HG03460 (cell line): ENCODE measurements at regions not wholly inside any gene's neighbourhood (a gene's known extent, or its start where the extent isn't known, plus 50 kb on each side); places are given as distances from the start of the nearest gene placed in this dataset.

Experiments used
- ATAC-seq: cut with Tn5 transposase; IDR thresholded peaks from one replicate; pipeline ENCODE4 v1.9.1; 2021; ENCODE audit not compliant: unreplicated experiment

- no peak for ATAC-seq
Observed at GRCh38 chr3:24830230-24831152, 335.8 kb upstream of the THRB start.

DNA sequence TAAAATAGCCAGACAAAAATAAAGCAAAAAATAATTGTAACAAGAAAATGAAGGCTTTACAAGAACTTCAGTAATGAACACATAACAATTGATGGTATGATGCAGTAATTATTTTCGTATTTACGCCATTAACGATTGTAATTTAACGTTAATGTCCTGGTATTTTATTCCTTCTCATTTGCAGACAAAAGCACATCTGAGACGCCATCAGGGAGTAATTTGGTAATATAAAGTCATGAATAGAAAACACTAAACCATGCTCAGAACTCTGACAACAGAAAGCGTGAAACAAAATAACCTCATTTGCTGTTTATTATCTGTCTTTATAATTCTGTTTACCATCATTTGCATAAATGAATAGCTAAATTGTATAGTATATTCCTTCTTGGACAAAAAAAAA lies 336.6 kb upstream of the THRB start:
- ATAC-seq: no peak

- ATAC-seq: no peak
Observed at GRCh38 chr3:24832891-24833290, 338.2 kb upstream of the THRB start.

DNA sequence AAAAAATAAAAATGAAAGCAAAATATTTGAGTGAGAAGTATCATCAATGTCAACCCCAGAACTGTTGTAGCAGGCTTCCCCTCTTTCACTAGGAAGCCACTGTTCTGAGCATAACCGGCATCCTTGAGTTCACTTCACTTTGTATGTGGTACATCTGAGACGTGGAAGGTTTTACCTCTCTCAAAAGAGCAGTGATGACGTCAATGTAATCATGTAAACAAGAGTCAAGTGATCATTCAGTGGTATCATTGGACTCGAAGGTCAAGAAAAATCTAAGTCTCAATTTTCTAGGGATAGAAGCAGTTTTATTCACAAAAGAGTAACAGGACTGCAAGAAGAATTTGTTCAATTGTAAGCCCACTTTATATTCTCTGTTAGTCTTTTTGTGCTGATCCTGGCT lies 339.8 kb upstream of the THRB start:
- no peak for ATAC-seq

DNA sequence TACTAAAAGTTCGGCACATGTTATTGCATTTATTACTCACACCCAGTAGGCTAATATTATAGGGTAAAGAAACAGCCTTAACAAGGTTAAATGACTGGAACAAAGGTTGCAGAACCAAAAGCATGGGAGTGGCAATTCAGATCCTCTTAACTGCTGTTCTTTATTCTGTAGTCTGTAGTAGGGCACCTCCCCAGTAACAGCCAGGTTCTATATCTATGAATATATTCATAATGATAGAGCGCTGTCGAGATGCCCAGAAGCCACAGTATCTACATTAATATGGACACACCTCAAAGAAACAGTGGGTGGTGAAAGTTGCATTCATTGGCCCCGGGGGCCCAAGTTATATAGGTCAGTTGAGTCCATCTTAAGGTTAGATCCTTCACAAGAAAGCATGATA lies 340.9 kb upstream of the THRB start:
- no peak for ATAC-seq

DNA sequence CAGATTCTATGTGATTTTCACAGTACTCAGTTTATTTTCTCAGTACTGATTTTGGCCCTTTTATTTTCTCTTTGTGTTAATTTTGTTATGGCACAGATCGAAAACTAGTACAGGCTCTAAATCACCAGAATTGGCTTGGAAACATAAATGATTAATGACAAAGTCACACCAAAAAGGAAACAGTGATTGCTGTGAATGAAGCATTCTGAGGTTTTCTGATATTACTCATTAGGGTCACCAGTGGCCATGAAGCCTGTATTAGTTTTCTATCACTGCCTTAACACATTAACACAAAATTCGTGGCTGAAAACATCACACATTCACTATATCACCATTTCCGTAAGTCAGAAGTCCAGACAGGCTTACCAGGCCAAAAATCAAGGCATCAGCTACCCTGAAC lies 343.0 kb upstream of the THRB start:
- ATAC-seq: no peak

DNA sequence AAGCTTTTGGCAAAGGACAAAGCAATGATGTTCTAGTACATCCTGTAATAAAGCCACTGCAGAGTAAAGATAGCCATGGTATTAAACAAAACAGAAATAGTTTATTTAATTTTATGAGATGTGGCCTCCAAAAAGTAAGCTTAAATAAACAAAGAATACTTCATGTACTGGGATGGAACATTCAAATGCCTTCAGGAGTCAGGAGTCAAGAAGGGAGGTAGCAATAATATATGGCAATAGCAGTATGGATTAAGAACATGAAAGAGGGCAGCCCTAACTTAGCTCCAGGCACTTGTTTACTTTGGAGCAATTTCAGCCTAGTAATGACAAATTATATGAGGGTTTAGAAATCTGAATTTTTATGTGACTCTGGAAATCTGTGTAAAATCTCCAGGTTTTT lies 343.9 kb upstream of the THRB start:
- ATAC-seq: no peak

DNA sequence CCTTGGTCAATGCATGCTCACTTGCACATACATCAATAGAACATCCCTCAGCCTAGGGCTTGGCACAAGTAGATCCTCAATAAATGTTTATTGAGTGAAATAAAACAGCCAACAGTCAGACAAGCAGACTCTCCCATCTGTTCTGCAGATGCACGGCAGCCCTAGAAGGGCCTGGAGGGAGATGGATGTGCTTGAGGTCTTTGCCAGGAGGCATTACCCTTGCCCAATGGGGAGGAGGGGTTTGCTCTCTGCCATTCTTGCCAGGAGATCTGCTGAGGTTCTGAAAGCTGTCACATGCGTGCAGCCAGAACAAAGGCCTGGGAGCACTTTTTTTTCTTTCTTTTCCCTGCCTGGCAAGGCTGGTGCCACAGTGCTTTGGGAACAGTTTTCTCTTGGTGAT lies 349.3 kb upstream of the THRB start:
- ATAC-seq: no peak

GRCh38 chr3:24845524-24846155 lies 351.0 kb upstream of the THRB start:
- ATAC-seq: no peak

DNA sequence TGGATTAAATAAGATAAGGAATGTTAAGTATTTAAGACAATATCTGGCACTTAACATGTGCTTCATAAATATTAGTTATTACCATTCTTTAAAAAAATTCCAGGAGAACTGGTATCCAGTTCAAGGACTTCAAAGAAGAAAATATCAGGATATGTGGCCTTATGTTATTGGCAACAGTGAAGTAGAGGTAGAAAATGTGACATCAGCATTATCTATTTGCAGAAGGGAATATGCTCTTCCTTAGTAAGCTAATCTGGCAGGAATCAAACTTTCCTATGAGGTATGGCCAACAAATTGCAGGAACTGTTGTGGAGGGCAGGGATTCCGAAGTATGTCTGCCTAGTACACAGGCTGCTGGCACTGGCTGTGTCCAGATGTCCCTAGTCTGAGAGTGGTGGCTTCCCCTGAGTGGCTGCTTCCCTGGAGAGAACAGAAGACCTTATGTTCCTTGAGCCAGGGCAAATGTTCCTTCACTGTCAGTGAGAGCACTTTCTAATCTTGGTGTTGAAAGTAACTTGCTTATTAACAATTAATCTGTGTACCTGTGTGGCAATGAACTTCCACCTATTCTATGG lies 351.7 kb upstream of the THRB start:
- ATAC-seq: no peak

- ATAC-seq: no peak
Observed at GRCh38 chr3:24850245-24850644, 355.6 kb upstream of the THRB start.

DNA sequence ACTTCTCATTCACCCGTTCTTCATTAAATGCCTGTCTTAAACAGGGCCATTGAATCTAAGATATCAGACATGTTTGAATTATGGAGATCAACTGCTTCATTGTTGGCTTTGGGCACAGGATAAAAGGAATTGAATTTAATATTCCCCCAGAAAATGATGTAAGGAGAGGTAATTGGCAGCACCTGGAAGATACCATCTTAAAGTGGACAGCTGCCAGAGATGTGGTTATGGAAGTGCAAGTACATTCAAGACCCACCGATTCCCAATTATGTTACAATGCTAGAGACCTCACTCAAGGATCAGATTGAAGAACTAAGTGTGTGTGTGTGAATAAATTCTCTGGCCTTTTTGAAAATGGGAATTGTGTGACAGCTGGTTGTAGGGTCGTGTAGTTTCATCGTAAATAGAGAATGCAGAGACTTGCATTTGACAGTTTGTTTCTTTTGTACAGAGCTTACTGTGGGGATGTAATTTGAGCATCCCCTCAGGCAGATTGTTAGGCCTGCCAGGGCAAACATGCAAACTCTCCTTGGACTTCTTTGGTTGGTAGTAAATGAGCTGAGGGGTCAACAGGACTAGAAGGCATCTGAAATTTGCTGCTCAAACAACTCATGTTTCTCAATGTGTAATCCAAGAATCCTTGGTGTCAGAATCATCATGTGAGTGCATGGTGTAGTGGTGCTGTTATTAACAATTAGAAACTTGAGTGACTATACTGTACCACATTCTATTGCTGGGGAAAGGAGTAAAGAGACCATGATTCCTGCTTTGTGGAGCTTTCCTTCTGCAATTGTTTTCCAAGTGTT lies 359.2 kb upstream of the THRB start:
- ATAC-seq: no peak

DNA sequence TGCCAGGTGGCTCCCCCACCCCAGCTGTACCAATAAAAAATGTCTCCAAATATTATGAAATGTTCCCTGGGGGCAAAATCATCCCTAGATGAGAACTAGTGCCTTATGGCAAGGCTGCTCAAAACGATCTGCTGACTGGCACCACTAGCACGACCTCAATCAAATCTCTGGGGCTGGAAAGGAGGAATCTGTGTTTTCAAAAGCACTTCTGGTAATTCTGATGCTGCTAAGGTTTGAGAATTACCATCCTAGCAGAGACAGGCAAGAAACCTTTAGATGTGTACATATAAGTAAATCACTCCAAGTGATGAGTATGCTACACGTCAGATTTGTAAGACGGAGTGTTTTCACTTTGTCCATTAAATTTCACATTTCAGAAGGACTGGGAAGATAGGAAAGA lies 360.1 kb upstream of the THRB start:
- ATAC-seq: no peak

GRCh38 chr3:24857945-24858344 lies 363.3 kb upstream of the THRB start:
- no peak for ATAC-seq

- no peak for ATAC-seq
Observed at GRCh38 chr3:24863215-24863614, 368.6 kb upstream of the THRB start.

DNA sequence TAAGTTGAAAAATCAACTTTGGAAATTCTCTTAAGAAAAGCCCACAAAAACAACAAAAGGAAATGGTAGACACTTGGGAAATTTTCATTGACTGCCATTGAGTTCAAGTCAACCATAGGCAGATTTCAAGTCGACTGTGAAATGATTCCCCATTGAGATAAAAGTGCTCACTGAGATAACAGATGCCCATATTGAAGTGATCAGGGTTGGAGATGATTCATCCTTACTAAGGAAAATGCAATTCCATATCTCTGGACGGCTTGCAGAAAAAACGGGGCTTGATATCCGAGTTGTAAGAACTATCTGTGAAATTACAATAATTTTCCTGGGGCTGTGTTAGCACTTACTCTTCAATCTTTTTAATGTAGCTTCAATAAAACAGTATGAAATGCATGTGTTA lies 373.1 kb upstream of the THRB start:
- no peak for ATAC-seq

DNA sequence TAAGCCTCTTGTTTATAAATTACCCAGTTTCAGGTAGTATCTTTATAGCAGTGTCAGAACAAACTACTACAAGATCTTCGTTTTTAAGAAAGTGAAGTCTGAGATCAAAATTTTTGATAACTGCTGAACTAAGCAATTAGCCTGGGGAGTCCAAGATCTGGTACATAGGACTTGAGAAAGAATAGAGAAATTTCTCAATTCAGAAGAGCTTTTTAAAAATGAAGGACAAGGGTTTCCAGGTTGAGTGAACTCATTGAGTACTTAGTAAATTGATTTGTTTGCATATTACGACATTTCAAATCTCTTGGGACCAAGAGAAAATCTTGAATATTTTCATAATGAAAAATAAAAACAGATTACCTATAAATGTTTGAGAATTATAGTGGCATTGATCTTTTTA lies 386.6 kb upstream of the THRB start:
- no peak for ATAC-seq

DNA sequence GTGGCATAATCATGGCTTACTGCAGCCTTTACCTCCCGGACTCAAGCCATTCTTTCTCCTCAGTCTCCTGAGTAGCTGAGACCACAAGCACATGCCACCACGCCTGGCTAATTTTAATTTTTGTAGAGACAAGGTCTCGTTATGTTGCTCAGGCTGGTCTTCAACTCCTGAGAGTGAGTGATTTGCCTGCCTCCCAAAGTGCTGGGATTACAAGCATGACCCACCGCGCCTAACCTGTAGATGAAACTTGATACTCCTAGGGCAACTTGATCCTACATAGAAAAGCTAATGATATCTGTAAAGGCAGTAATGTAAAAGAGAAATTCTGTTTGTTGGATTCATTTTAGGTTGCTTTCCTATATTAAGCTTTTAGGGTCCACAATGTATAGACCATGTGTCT lies 391.9 kb upstream of the THRB start:
- ATAC-seq: no peak

- no peak for ATAC-seq
Observed at GRCh38 chr3:24890012-24890411, 395.4 kb upstream of the THRB start.

DNA sequence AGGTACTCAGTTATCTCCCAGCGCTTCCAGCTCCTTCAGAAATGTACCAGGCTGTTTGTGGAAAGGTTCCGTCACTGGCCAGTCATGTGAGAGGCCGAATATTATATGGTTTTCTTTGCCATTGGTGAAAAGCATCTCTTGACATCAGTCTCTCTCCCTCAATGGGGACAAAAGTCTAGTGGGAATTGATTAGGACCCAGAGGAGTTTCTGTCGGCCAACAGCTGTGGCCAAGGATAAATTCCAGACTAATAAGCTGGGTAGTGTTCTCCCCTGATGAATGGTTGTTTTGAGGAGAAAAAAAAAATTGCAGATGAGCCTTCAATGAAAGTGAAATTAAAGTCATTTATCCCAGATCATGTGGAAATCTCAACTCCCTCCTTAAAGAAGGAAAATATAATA lies 404.7 kb upstream of the THRB start:
- ATAC-seq: no peak

DNA sequence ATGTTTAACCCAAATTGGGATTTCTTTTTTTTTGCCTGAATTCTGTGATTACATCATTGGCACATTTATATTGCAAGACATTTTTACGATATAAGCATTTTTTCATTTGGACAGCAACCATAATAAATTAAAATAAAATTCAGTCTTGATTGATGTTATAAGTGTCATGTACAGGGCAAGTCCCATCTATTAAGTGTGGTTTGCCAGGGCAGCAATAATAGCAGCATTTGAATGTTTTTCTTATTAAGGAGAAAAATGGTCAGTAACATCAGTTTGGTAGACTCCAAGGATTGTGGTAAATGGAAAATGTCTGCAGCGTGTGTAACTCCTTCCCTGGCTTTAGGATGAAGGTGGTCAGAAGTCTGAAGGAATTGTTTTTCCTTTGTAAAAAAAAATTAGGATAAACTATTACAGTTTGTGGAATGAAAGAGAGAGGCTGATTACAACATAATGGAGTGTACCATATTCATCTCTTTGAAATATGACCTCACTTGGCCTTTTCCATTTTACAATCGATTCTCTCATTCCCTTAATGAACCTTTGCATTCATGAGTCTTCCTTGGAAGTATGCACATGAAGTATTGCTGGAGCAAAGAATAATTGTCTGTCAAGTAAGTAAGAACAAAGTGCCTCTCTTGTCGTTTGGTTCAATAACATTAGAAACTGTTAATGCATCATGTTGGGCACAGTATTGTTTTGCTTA lies 405.4 kb upstream of the THRB start:
- no peak for ATAC-seq
